ENCODE measurements at regions not wholly inside any gene's neighbourhood (a gene's known extent, or its start where the extent isn't known, plus 50 kb on each side); places are given as distances from the start of the nearest gene placed in this dataset.
A peak's percentile ranks its signal among the peaks of the same experiment; 100 is the strongest.

DNA sequence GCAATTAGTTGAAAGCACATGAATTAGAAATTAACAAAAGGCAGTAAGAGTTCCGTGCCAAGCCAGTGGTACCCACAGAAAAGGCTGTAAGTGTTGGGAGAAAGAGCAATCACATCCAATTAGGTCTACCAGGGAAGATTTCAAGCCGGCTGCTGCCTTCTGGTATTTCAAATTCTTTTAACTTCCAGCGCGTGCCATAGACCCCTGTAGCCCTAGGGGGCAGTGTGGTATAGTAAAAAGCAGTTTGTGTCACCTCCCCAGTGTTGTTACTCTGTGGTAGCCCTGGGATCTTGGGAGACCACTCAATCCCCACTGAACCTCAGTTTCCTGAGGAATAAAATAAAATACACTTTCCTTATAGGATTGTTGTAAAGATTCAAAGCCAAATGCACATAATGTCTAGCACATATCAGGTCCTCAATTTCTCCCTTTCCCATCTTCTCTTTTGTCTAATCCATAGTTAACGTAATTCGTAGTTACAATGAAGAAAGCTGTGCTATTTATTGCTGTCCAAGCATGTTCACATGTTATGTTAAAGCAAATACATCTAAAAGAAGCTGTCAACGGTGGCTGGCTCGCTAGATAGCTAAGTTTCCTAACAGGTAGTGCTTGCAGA lies 230.2 kb downstream of the TDRD3 start (continued):
- TF ChIP-seq, protein P1, sequence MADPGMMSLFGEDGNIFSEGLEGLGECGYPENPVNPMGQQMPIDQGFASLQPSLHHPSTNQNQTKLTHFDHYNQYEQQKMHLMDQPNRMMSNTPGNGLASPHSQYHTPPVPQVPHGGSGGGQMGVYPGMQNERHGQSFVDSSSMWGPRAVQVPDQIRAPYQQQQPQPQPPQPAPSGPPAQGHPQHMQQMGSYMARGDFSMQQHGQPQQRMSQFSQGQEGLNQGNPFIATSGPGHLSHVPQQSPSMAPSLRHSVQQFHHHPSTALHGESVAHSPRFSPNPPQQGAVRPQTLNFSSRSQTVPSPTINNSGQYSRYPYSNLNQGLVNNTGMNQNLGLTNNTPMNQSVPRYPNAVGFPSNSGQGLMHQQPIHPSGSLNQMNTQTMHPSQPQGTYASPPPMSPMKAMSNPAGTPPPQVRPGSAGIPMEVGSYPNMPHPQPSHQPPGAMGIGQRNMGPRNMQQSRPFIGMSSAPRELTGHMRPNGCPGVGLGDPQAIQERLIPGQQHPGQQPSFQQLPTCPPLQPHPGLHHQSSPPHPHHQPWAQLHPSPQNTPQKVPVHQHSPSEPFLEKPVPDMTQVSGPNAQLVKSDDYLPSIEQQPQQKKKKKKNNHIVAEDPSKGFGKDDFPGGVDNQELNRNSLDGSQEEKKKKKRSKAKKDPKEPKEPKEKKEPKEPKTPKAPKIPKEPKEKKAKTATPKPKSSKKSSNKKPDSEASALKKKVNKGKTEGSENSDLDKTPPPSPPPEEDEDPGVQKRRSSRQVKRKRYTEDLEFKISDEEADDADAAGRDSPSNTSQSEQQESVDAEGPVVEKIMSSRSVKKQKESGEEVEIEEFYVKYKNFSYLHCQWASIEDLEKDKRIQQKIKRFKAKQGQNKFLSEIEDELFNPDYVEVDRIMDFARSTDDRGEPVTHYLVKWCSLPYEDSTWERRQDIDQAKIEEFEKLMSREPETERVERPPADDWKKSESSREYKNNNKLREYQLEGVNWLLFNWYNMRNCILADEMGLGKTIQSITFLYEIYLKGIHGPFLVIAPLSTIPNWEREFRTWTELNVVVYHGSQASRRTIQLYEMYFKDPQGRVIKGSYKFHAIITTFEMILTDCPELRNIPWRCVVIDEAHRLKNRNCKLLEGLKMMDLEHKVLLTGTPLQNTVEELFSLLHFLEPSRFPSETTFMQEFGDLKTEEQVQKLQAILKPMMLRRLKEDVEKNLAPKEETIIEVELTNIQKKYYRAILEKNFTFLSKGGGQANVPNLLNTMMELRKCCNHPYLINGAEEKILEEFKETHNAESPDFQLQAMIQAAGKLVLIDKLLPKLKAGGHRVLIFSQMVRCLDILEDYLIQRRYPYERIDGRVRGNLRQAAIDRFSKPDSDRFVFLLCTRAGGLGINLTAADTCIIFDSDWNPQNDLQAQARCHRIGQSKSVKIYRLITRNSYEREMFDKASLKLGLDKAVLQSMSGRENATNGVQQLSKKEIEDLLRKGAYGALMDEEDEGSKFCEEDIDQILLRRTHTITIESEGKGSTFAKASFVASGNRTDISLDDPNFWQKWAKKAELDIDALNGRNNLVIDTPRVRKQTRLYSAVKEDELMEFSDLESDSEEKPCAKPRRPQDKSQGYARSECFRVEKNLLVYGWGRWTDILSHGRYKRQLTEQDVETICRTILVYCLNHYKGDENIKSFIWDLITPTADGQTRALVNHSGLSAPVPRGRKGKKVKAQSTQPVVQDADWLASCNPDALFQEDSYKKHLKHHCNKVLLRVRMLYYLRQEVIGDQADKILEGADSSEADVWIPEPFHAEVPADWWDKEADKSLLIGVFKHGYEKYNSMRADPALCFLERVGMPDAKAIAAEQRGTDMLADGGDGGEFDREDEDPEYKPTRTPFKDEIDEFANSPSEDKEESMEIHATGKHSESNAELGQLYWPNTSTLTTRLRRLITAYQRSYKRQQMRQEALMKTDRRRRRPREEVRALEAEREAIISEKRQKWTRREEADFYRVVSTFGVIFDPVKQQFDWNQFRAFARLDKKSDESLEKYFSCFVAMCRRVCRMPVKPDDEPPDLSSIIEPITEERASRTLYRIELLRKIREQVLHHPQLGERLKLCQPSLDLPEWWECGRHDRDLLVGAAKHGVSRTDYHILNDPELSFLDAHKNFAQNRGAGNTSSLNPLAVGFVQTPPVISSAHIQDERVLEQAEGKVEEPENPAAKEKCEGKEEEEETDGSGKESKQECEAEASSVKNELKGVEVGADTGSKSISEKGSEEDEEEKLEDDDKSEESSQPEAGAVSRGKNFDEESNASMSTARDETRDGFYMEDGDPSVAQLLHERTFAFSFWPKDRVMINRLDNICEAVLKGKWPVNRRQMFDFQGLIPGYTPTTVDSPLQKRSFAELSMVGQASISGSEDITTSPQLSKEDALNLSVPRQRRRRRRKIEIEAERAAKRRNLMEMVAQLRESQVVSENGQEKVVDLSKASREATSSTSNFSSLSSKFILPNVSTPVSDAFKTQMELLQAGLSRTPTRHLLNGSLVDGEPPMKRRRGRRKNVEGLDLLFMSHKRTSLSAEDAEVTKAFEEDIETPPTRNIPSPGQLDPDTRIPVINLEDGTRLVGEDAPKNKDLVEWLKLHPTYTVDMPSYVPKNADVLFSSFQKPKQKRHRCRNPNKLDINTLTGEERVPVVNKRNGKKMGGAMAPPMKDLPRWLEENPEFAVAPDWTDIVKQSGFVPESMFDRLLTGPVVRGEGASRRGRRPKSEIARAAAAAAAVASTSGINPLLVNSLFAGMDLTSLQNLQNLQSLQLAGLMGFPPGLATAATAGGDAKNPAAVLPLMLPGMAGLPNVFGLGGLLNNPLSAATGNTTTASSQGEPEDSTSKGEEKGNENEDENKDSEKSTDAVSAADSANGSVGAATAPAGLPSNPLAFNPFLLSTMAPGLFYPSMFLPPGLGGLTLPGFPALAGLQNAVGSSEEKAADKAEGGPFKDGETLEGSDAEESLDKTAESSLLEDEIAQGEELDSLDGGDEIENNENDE (IDR thresholded peaks at IDR 0.05; ENCODE audit: insufficient replicate concordance, low read length) = no peak
- TF ChIP-seq, protein P2, sequence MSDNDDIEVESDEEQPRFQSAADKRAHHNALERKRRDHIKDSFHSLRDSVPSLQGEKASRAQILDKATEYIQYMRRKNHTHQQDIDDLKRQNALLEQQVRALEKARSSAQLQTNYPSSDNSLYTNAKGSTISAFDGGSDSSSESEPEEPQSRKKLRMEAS (IDR thresholded peaks at IDR 0.05) = 0 out of 2 replicates have a peak, but pooled peaks have one; percentile 15
- TF ChIP-seq, protein P3, sequence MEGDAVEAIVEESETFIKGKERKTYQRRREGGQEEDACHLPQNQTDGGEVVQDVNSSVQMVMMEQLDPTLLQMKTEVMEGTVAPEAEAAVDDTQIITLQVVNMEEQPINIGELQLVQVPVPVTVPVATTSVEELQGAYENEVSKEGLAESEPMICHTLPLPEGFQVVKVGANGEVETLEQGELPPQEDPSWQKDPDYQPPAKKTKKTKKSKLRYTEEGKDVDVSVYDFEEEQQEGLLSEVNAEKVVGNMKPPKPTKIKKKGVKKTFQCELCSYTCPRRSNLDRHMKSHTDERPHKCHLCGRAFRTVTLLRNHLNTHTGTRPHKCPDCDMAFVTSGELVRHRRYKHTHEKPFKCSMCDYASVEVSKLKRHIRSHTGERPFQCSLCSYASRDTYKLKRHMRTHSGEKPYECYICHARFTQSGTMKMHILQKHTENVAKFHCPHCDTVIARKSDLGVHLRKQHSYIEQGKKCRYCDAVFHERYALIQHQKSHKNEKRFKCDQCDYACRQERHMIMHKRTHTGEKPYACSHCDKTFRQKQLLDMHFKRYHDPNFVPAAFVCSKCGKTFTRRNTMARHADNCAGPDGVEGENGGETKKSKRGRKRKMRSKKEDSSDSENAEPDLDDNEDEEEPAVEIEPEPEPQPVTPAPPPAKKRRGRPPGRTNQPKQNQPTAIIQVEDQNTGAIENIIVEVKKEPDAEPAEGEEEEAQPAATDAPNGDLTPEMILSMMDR (IDR thresholded peaks at IDR 0.05; ENCODE audit: control extremely low read depth in 1 of 3, insufficient read depth in 1 of 3, low read depth in 1 of 3, low read length in 3 of 3) = peak; percentile 61 to 89 (median 79)
- no peak for TF ChIP-seq CREB1 (IDR thresholded peaks at IDR 0.05)
- peak; percentile 93 to 94 for TF ChIP-seq RAD21 (IDR thresholded peaks at IDR 0.05 in 1 of 2, conservative IDR thresholded peaks at IDR 0.05 in 1 of 2; ENCODE audit: low read depth in 2 of 2, low read length in 2 of 2)
- TF ChIP-seq CHD2 (IDR thresholded peaks at IDR 0.05; ENCODE audit: low read length) = no peak
- no peak for TF ChIP-seq TAF7 (optimal IDR thresholded peaks at IDR 0.05; ENCODE audit: borderline replicate concordance, low read depth, low read length)
